Ascending aorta (tissue), 2 donors: ENCODE measurements at regions not wholly inside any gene's neighbourhood (a gene's known extent, or its start where the extent isn't known, plus 50 kb on each side); places are given as distances from the start of the nearest gene placed in this dataset.

Experiments used
- DNase-seq, 2 donors: peaks; one replicate each; pipeline ENCODE4 v3.0.0-alpha.2; 2019; ENCODE audit warnings: low spot score in 2 of 2
- H3K27ac ChIP-seq, 2 donors: fragments of 200-600 bp; sonication (generic); one replicate each; pipeline ENCODE4 v1.5.1; 2016 to 2017; ENCODE audit warnings: mild to moderate bottlenecking in 1 of 2
- H3K27me3 ChIP-seq: fragments of 200-600 bp; sonication (generic); one replicate; pipeline ENCODE4 v1.5.1; 2017
- H3K36me3 ChIP-seq, 2 donors: fragments of 200-600 bp; sonication (generic); one replicate each; pipeline ENCODE4 v1.5.1; 2016
- H3K4me1 ChIP-seq, 2 donors: fragments of 200-600 bp; sonication (generic); one replicate each; pipeline ENCODE4 v1.5.1; 2016 to 2017; ENCODE audit warnings: mild to moderate bottlenecking in 1 of 2
- H3K4me3 ChIP-seq, 2 donors: fragments of 200-600 bp; sonication (generic); one replicate each; pipeline ENCODE4 v1.5.1; 2016 to 2017; ENCODE audit warnings: mild to moderate bottlenecking in 1 of 2
- H3K9me3 ChIP-seq, 2 donors: fragments of 200-600 bp; sonication (generic); one replicate each; pipeline ENCODE4 v1.5.1; 2016
- CTCF ChIP-seq, 3 experiments: fragments of 200-600 bp in 2 of 3; fragments of 450-650 bp in 1 of 3; sonication (generic) in 2 of 3; IDR thresholded peaks; one replicate each; pipeline ENCODE4 v1.5.1; 2016 to 2019; ENCODE audit warnings: antibody characterized with exemption in 3 of 3, mild to moderate bottlenecking in 1 of 3, moderate library complexity in 1 of 3
- intact Hi-C: fragments of 100-400 bp; cut with DNase I; formaldehyde crosslinking; loops from one replicate; pipeline ENCODE4 v1.15.1; 2023

- no peak overlapping the region for H3K27ac ChIP-seq
- intact Hi-C loops, result no loop called here
- H3K27me3 ChIP-seq, result no peaks in the 10 kb centered on the region
Observed at GRCh38 chr6:40265615-40266014, 321.5 kb downstream of the LRFN2 start.

DNA sequence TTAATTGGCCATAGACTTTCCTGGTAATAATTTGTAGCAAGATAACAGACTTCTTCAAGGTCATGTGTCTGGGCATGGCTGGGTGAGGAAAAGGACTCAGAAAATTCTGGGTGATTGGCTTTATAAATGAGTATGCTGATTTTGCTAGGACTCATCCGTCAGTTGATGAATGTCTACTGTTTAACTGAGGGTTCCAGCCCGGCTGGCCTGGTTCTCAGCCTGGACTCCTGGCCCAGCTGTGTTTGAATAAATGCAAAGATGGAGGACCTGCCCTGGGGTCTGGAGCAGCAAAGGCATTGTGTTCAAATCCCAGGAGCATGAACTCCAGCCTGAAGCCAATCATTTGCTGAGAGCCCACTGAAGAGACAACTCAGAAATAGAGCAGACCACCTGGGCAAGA lies 323.2 kb downstream of the LRFN2 start:
- H3K4me3 ChIP-seq, result no peak overlapping the region
- H3K4me1 ChIP-seq, result no peaks in the 10 kb centered on the region
- no peaks in the 10 kb centered on the region for H3K9me3 ChIP-seq
- intact Hi-C loops, result no loop called here
- H3K27me3 ChIP-seq, result no peaks in the 10 kb centered on the region
- no peak for DNase-seq
- TF ChIP-seq CTCF (IDR thresholded peaks at IDR 0.05), result no peak
- H3K27ac ChIP-seq, result no peak overlapping the region
- H3K36me3 ChIP-seq, result no peaks in the 10 kb centered on the region

More at GRCh38 chr6:40265615-40266014, 321.5 kb downstream of the LRFN2 start:
- no peak for TF ChIP-seq CTCF (IDR thresholded peaks at IDR 0.05)
- H3K36me3 ChIP-seq, result no peaks in the 10 kb centered on the region
- no peak for DNase-seq
- H3K9me3 ChIP-seq, result no peaks in the 10 kb centered on the region
- no peaks in the 10 kb centered on the region for H3K4me1 ChIP-seq
- no peak overlapping the region for H3K4me3 ChIP-seq

DNA sequence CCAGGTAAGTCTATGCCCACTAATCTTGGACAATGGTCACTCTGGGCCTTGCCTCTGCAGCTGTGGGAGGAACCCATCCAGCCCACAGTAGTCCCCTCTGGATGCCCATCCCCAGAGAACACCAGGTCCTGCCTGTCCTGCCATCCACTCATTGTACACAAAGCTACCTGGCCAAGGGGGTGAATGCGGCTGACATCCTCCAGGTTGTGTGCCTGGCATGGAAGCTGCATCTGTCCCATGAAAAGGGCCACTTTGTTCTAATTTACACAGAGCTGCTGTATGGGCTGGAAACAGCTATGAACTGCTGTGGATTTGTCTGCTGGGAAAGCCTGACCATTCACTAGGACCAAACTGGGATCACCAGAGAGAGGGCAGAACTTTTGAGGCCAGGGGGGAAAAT lies 324.8 kb downstream of the LRFN2 start:
- no peaks in the 10 kb centered on the region for H3K36me3 ChIP-seq
- no peaks in the 10 kb centered on the region for H3K9me3 ChIP-seq
- H3K27me3 ChIP-seq, result no peaks in the 10 kb centered on the region
- intact Hi-C loops, result no loop called here
- TF ChIP-seq CTCF (IDR thresholded peaks at IDR 0.05), result no peak
- DNase-seq, result no peak
- H3K4me3 ChIP-seq, result no peak overlapping the region
- H3K27ac ChIP-seq, result no peak overlapping the region
- no peaks in the 10 kb centered on the region for H3K4me1 ChIP-seq

DNA sequence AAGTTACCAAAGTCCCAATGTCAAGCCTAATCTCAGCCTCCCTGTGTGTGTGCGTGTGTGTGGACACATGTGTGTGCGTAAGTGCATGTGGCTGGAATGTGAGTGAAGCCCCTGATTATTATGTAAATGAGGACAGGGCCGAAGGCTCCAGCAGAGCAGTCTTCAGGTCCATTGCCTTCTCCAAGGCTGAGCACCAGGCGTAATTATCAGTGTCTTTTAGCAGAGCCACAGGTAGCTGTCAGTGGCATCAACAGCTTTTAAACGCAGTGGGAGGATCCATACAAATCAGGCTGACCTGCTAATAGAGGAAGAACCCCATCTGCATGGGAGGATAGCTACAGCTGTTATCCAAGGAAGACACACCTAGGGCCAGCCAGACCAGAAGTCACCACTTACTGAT lies 324.3 kb upstream of the MOCS1 start:
- no peaks in the 10 kb centered on the region for H3K4me1 ChIP-seq
- no peaks in the 10 kb centered on the region for H3K36me3 ChIP-seq
- intact Hi-C loops, result no loop called here
- no peaks in the 10 kb centered on the region for H3K27me3 ChIP-seq
- H3K9me3 ChIP-seq, result no peaks in the 10 kb centered on the region
- no peak for DNase-seq
- no peak for TF ChIP-seq CTCF (IDR thresholded peaks at IDR 0.05)
- no peak overlapping the region for H3K27ac ChIP-seq
- H3K4me3 ChIP-seq, result no peak overlapping the region

DNA sequence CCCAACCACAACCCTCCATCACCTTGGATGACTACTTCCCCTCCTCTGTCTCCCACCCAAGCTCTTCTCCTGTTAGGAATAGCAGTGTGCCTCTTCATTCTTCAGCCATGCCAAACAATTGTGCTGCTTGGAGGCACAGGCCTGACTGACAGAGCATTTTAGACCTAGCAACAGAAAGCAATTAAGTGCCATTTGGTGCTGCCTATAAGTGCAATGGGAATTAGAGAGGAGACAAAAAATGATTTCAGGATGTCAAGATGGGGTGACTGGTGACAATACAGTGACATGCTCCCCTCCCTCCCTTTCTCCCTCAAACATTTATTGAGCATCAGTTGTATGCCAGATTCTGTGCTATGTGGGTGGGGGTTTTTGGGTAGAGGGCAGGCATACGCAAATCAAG lies 322.6 kb upstream of the MOCS1 start:
- H3K4me1 ChIP-seq, result no peaks in the 10 kb centered on the region
- intact Hi-C loops, result no loop called here
- no peak for TF ChIP-seq CTCF (IDR thresholded peaks at IDR 0.05)
- no peaks in the 10 kb centered on the region for H3K9me3 ChIP-seq
- H3K36me3 ChIP-seq, result no peaks in the 10 kb centered on the region
- H3K27ac ChIP-seq, result no peak overlapping the region
- DNase-seq, result no peak
- no peaks in the 10 kb centered on the region for H3K27me3 ChIP-seq
- H3K4me3 ChIP-seq, result no peak overlapping the region

DNA sequence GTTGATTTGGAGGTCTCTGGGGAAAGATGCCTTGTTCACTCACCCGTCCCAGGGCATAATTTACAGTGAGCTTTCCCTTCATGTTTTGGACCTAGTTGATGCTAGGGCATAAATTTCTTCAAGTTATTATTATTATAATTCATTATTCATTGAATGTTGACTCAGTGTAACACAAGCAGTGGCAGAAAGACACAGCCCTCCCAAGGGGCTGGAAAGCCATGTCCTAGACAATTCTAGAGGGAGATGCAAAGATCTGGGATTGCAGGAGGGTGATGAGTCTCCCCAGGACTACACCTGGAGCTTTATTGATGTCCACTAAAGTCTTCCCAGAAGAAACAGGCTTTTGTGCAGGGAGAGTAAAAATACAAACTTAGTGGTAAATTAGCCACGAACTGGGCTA lies 322.0 kb upstream of the MOCS1 start:
- no peaks in the 10 kb centered on the region for H3K4me1 ChIP-seq
- no peak overlapping the region for H3K4me3 ChIP-seq
- no peaks in the 10 kb centered on the region for H3K9me3 ChIP-seq
- no peak overlapping the region for H3K27ac ChIP-seq
- no peak for TF ChIP-seq CTCF (IDR thresholded peaks at IDR 0.05)
- H3K36me3 ChIP-seq, result no peaks in the 10 kb centered on the region
- H3K27me3 ChIP-seq, result no peaks in the 10 kb centered on the region
- DNase-seq, result no peak
- intact Hi-C loops, result no loop called here
